ENCODE measurements at regions not wholly inside any gene's neighbourhood (a gene's known extent, or its start where the extent isn't known, plus 50 kb on each side); places are given as distances from the start of the nearest gene placed in this dataset.

DNA sequence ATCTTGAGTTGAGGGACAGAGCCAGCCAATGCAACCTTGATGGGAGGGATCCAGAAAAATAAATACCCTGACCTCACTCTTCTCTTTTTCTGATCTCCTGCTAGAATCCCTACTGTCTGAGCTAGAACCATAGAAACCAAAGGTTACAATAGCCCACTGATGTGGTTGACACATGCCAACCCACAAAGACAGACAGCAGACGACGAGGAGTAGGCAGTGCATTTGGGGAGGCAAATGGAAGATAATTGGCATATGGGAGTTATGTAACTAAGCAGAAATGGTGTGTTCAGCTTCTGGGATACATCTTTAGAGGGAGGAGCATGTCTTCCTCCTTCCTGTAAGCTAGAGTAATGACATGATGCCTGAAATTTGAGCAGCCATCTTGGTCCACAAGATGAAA, 171.7 kb upstream of the FGGY start:
- no peak for TF ChIP-seq CTCF (IDR thresholded peaks at IDR 0.05; ENCODE audit: insufficient read depth, low read depth, low read length)
- no peak for TF ChIP-seq EZH2 (IDR thresholded peaks at IDR 0.05; ENCODE audit: insufficient read depth, low read length)

Measured in astrocyte (in vitro differentiated cells and primary cell).